Gastrocnemius medialis (tissue), 4 donors: ENCODE measurements at regions not wholly inside any gene's neighbourhood (a gene's known extent, or its start where the extent isn't known, plus 50 kb on each side); places are given as distances from the start of the nearest gene placed in this dataset.

ENCODE experiments used
- CTCF ChIP-seq, 5 experiments: fragments of 450-650 bp in 3 of 5; fragments of 200-600 bp in 2 of 5; sonication (generic) in 2 of 5; IDR thresholded peaks in 4 of 5; conservative IDR thresholded peaks in 1 of 5; 1 replicate in 4 of 5; 2 replicates in 1 of 5; pipeline ENCODE4 v1.5.1; 2016 to 2019; ENCODE audit warnings: antibody characterized with exemption in 5 of 5, mild to moderate bottlenecking in 3 of 5, moderate library complexity in 3 of 5
- POLR2A ChIP-seq, 2 donors: fragments of 450-650 bp; IDR thresholded peaks; one replicate each; pipeline ENCODE4 v1.6.1; 2017; ENCODE audit warnings: antibody characterized with exemption in 2 of 2, mild to moderate bottlenecking in 2 of 2, moderate library complexity in 2 of 2

- TF ChIP-seq CTCF (IDR thresholded peaks at IDR 0.05 in 4 of 5, conservative IDR thresholded peaks at IDR 0.05 in 1 of 5) (no peak), POLR2A (IDR thresholded peaks at IDR 0.05) (no peak)
Observed at GRCh38 chr2:56615760-56616159, 432.0 kb downstream of the CCDC85A start.
